SK-N-SH (cell line): ENCODE measurements at regions not wholly inside any gene's neighbourhood (a gene's known extent, or its start where the extent isn't known, plus 50 kb on each side); places are given as distances from the start of the nearest gene placed in this dataset.
A peak's percentile ranks its signal among the peaks of the same experiment; 100 is the strongest.

Source experiments
- CTCF ChIA-PET: fragments of 300-600, 350-600 bp; formaldehyde crosslinking; extraction: SDS; loops from one replicate; lab custom pipeline; 2021; lab: Yijun Ruan, JAX
- POLR2A ChIA-PET: fragments of 350-600 bp; sonication (Branson Sonifier 250); formaldehyde crosslinking; extraction: SDS; loops from one replicate; lab custom pipeline; 2020; ENCODE audit warnings: antibody characterized with exemption, inconsistent platforms; lab: Yijun Ruan, JAX
- DNase-seq: peaks from one replicate; pipeline ENCODE4 v3.0.0; 2012
- H2AFZ ChIP-seq: fragments of 200-600 bp; sonication (generic); 2 replicates; pipeline ENCODE4 v1.8.1; 2016; ENCODE audit warnings: antibody characterized with exemption, mild to moderate bottlenecking, low read depth
- H3F3A ChIP-seq: fragments of 200-600 bp; sonication (generic); replicated peaks from 2 replicates; pipeline ENCODE3; 2016; ENCODE audit warnings: antibody characterized with exemption, mild to moderate bottlenecking; ENCODE audit not compliant: insufficient read depth
- H3K27ac ChIP-seq, 2 experiments: fragments of 200-500 bp in 1 of 2; fragments of 200-600 bp in 1 of 2; sonication (Bioruptor generic) in 1 of 2; sonication (generic), shearing (Covaris generic) in 1 of 2; 2 replicates each; pipeline versions ENCODE4 v1.5.1 to v1.6.1; 2014 to 2016; ENCODE audit warnings: low read depth in 2 of 2, inconsistent platforms in 1 of 2, low read length in 1 of 2, mild to moderate bottlenecking in 1 of 2, mixed read lengths in 1 of 2
- H3K27me3 ChIP-seq: fragments of 200-600 bp; sonication (generic), shearing (Covaris generic); 2 replicates; pipeline ENCODE4 v1.6.1; 2016; ENCODE audit warnings: mixed run types; ENCODE audit not compliant: insufficient read depth
- H3K36me3 ChIP-seq, 2 experiments: fragments of 200-500 bp in 1 of 2; fragments of 200-600 bp in 1 of 2; sonication (Bioruptor generic) in 1 of 2; sonication (generic) in 1 of 2; replicated peaks in 1 of 2; 2 replicates each; pipeline versions ENCODE3 to v1.5.1; 2014 to 2016; ENCODE audit warnings: low read length in 1 of 2, mild to moderate bottlenecking in 1 of 2; ENCODE audit not compliant: insufficient read depth in 2 of 2, control insufficient read depth in 1 of 2
- H3K4me1 ChIP-seq, 2 experiments: fragments of 200-500 bp in 1 of 2; fragments of 200-600 bp in 1 of 2; sonication (Bioruptor generic) in 1 of 2; sonication (generic), shearing (Covaris generic) in 1 of 2; 2 replicates each; pipeline versions ENCODE4 v1.5.1 to v1.6.1; 2014 to 2016; ENCODE audit warnings: low read depth in 1 of 2, low read length in 1 of 2, mixed run types in 1 of 2; ENCODE audit not compliant: insufficient read depth in 2 of 2, control insufficient read depth in 1 of 2
- H3K4me2 ChIP-seq: fragments of 200-600 bp; sonication (generic), shearing (Covaris generic); 2 replicates; pipeline ENCODE4 v1.6.1; 2017; ENCODE audit warnings: mixed run types
- H3K4me3 ChIP-seq, 2 experiments: fragments of 200-500 bp in 1 of 2; fragments of 200-600 bp in 1 of 2; sonication (Bioruptor generic) in 1 of 2; sonication (generic), shearing (Covaris generic) in 1 of 2; 2 replicates each; pipeline versions ENCODE4 v1.5.1 to v1.8.1; 2014 to 2016; ENCODE audit warnings: low read depth in 2 of 2, inconsistent platforms in 1 of 2, low read length in 1 of 2, mild to moderate bottlenecking in 1 of 2, mixed read lengths in 1 of 2, moderate library complexity in 1 of 2
- H3K79me2 ChIP-seq: fragments of 200-600 bp; sonication (generic); 2 replicates; pipeline ENCODE4 v1.8.1; 2017; ENCODE audit warnings: mild to moderate bottlenecking; ENCODE audit not compliant: insufficient read depth
- H3K9ac ChIP-seq: fragments of 200-600 bp; sonication (generic); 2 replicates; pipeline ENCODE4 v1.6.1; 2017; ENCODE audit warnings: mixed run types
- H3K9me2 ChIP-seq: fragments of 200-600 bp; sonication (generic); 2 replicates; pipeline ENCODE4 v1.6.1; 2017; ENCODE audit warnings: mixed run types
- H3K9me3 ChIP-seq: fragments of 200-600 bp; sonication (generic); 2 replicates; pipeline ENCODE4 v1.6.1; 2017; ENCODE audit warnings: mixed run types, mild to moderate bottlenecking, moderate library complexity
- H4K20me1 ChIP-seq: fragments of 200-600 bp; sonication (generic); 2 replicates; pipeline ENCODE4 v1.6.1; 2017; ENCODE audit warnings: mild to moderate bottlenecking, mixed run types; ENCODE audit not compliant: insufficient read depth
- CHD2 ChIP-seq: fragments of 150-350 bp; IDR thresholded peaks from 2 replicates; pipeline ENCODE4 v1.6.1; 2018; ENCODE audit warnings: low read length; ENCODE audit not compliant: partially characterized antibody
- CTCF ChIP-seq: fragments of 200-600 bp; sonication (generic); IDR thresholded peaks from 2 replicates; pipeline ENCODE4 v1.6.1; 2017; ENCODE audit warnings: antibody characterized with exemption, mild to moderate bottlenecking, moderate library complexity
- ELF1 ChIP-seq: IDR thresholded peaks from 2 replicates; pipeline ENCODE4 v1.4.0; 2012
- FOSL2 ChIP-seq: IDR thresholded peaks from 2 replicates; pipeline ENCODE4 v1.4.0; 2012; ENCODE audit warnings: low read depth, mild to moderate bottlenecking, moderate library complexity, borderline replicate concordance
- FOXM1 ChIP-seq: IDR thresholded peaks from 2 replicates; pipeline ENCODE4 v1.4.0; 2012; ENCODE audit warnings: low read depth, mild to moderate bottlenecking
- MXI1 ChIP-seq: IDR thresholded peaks from 2 replicates; pipeline ENCODE4 v1.6.1; 2012; ENCODE audit warnings: mild to moderate bottlenecking, low read depth, low read length, improper control_type of control experiment
- POLR2AphosphoS5 ChIP-seq: IDR thresholded peaks from 2 replicates; pipeline ENCODE4 v1.6.1; 2012; ENCODE audit warnings: low read depth, low read length
- RAD21 ChIP-seq: IDR thresholded peaks from 2 replicates; pipeline ENCODE4 v1.6.1; 2012; ENCODE audit warnings: mild to moderate bottlenecking, low read length
- RXRA ChIP-seq: IDR thresholded peaks from 2 replicates; pipeline ENCODE4 v1.4.0; 2012; ENCODE audit warnings: low read depth, mild to moderate bottlenecking, borderline replicate concordance
- SMC3 ChIP-seq: IDR thresholded peaks from 2 replicates; pipeline ENCODE4 v1.6.1; 2012; ENCODE audit warnings: low read depth, low read length, improper control_type of control experiment
- TAF1 ChIP-seq: IDR thresholded peaks from 2 replicates; pipeline ENCODE4 v1.6.1; 2012; ENCODE audit warnings: low read depth, mild to moderate bottlenecking, low read length, moderate library complexity, borderline replicate concordance
- TEAD4 ChIP-seq: IDR thresholded peaks from 2 replicates; pipeline ENCODE4 v1.4.0; 2012; ENCODE audit warnings: mild to moderate bottlenecking, borderline replicate concordance; ENCODE audit not compliant: insufficient read depth
- YY1 ChIP-seq: IDR thresholded peaks from 2 replicates; pipeline ENCODE4 v1.4.0; 2012; ENCODE audit warnings: low read depth, mild to moderate bottlenecking
- WGBS: methylation state at CpG from one replicate; pipeline ENCODE4 v1.1.6; 2017; ENCODE audit warnings: low lambda C conversion rate; 5-methylcytosine and 5-hydroxymethylcytosine counted together
- TF ChIP-seq, protein P1 (sequence below): IDR thresholded peaks from 2 replicates; pipeline ENCODE4 v1.4.0; 2012; ENCODE audit warnings: low read depth
- TF ChIP-seq, protein P2 (sequence below): IDR thresholded peaks from 2 replicates; pipeline ENCODE4; 2012
- TF ChIP-seq, protein P3 (sequence below): IDR thresholded peaks from 2 replicates; pipeline ENCODE4 v1.6.1; 2012; ENCODE audit warnings: mild to moderate bottlenecking, low read depth, low read length, moderate library complexity
- TF ChIP-seq, protein P4 (sequence below): fragments of 150-350 bp; IDR thresholded peaks from 2 replicates; pipeline ENCODE4 v1.6.1; 2017; ENCODE audit warnings: antibody characterized with exemption, low read length, low read depth, borderline replicate concordance

- no peaks in the 10 kb centered on the region for H3K36me3 ChIP-seq
- H3F3A ChIP-seq = no peaks in the 10 kb centered on the region
- ChIA-PET CTCF (interaction anchor here (0.6 to 2.3 kb wide), 14 partner anchors 11 to 221 kb away, joined by 3 to 11 read pairs (median 4); no protein-coding TSS in a partner anchor), POLR2A (no interaction called here)
- H3K79me2 ChIP-seq = no peaks in the 10 kb centered on the region
- H3K9me2 ChIP-seq = no peaks in the 10 kb centered on the region
- no peak overlapping the region for H3K4me3 ChIP-seq
- no peak overlapping the region for H3K4me2 ChIP-seq
- H3K27me3 ChIP-seq = no peaks in the 10 kb centered on the region
- DNase-seq = no peak
- H3K9ac ChIP-seq = no peak overlapping the region
- no peak overlapping the region for H2AFZ ChIP-seq
- H3K9me3 ChIP-seq = no peaks in the 10 kb centered on the region
- H3K4me1 ChIP-seq = no peaks in the 10 kb centered on the region; a peak in 1 of 4 replicates
- 28% methylated on average over 3 of the region's 3 CpGs for WGBS
- no peak overlapping the region for H3K27ac ChIP-seq
- no peaks in the 10 kb centered on the region for H4K20me1 ChIP-seq
- TF ChIP-seq ELF1 (no peak), MXI1 (no peak), RAD21 (peak; percentile 51), SMC3 (no peak), TAF1 (no peak), FOSL2 (no peak), CHD2 (no peak), FOXM1 (no peak), YY1 (no peak), CTCF (peak; percentile 40), RXRA (no peak), POLR2AphosphoS5 (no peak), TEAD4 (no peak)
- TF ChIP-seq, protein P1, sequence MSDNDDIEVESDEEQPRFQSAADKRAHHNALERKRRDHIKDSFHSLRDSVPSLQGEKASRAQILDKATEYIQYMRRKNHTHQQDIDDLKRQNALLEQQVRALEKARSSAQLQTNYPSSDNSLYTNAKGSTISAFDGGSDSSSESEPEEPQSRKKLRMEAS = no peak
- TF ChIP-seq, protein P2, sequence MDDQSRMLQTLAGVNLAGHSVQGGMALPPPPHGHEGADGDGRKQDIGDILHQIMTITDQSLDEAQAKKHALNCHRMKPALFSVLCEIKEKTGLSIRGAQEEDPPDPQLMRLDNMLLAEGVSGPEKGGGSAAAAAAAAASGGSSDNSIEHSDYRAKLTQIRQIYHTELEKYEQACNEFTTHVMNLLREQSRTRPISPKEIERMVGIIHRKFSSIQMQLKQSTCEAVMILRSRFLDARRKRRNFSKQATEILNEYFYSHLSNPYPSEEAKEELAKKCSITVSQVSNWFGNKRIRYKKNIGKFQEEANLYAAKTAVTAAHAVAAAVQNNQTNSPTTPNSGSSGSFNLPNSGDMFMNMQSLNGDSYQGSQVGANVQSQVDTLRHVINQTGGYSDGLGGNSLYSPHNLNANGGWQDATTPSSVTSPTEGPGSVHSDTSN = no peak
- TF ChIP-seq, protein P3, sequence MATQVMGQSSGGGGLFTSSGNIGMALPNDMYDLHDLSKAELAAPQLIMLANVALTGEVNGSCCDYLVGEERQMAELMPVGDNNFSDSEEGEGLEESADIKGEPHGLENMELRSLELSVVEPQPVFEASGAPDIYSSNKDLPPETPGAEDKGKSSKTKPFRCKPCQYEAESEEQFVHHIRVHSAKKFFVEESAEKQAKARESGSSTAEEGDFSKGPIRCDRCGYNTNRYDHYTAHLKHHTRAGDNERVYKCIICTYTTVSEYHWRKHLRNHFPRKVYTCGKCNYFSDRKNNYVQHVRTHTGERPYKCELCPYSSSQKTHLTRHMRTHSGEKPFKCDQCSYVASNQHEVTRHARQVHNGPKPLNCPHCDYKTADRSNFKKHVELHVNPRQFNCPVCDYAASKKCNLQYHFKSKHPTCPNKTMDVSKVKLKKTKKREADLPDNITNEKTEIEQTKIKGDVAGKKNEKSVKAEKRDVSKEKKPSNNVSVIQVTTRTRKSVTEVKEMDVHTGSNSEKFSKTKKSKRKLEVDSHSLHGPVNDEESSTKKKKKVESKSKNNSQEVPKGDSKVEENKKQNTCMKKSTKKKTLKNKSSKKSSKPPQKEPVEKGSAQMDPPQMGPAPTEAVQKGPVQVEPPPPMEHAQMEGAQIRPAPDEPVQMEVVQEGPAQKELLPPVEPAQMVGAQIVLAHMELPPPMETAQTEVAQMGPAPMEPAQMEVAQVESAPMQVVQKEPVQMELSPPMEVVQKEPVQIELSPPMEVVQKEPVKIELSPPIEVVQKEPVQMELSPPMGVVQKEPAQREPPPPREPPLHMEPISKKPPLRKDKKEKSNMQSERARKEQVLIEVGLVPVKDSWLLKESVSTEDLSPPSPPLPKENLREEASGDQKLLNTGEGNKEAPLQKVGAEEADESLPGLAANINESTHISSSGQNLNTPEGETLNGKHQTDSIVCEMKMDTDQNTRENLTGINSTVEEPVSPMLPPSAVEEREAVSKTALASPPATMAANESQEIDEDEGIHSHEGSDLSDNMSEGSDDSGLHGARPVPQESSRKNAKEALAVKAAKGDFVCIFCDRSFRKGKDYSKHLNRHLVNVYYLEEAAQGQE = no peak
- TF ChIP-seq, protein P4, sequence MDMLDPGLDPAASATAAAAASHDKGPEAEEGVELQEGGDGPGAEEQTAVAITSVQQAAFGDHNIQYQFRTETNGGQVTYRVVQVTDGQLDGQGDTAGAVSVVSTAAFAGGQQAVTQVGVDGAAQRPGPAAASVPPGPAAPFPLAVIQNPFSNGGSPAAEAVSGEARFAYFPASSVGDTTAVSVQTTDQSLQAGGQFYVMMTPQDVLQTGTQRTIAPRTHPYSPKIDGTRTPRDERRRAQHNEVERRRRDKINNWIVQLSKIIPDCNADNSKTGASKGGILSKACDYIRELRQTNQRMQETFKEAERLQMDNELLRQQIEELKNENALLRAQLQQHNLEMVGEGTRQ = no peak
Observed at GRCh38 chr3:94303897-94304296, 241.0 kb downstream of the NSUN3 start.
